Right renal pelvis (tissue), 4 donors: ENCODE measurements at regions not wholly inside any gene's neighbourhood (a gene's known extent, or its start where the extent isn't known, plus 50 kb on each side); places are given as distances from the start of the nearest gene placed in this dataset.

Source experiments
- DNase-seq, 4 donors: peaks; one replicate each; pipeline ENCODE4 v3.0.0-alpha.2; 2013; ENCODE audit warnings: low read depth in 4 of 4, low spot score in 3 of 4, missing footprints in 1 of 4

GRCh38 chr1:218525451-218526197 lies 180.5 kb downstream of the TGFB2 start:
- no peak for DNase-seq

DNA sequence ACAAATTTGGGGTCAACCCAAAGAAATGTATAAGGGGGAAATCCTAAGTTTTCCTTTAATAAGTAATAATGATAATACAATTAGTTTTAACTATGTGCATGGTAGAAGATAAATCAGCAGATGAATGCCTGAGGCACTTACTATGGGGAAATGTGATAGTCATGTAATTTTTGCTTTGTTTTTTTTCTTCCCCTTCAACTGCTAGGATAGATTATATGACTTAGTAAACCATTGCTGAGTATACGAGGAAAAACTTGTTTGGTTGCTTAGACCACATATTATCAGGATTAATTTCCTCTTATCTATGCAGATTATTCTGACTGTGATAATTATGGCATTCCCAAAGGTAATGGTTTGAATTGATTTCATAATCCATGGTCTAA lies 181.1 kb downstream of the TGFB2 start:
- no peak for DNase-seq

DNA sequence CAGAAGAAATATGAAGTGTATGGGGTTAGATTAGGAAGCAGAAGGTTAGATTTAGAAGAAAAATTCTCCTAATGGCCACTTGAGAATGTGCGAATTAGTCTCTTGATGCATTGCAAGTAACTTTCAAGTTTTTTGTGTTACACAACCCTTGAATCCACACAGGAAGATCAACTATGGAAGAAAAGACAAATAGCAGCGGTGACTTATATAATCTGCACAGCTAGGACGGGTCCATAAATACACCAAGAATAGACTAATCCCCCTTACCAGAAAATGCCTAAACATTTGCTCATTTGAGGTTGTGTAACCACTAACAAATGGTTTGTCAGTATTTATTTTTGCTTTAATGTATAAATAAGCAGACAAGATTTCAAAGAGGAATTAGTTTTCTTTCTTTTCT lies 182.6 kb downstream of the TGFB2 start:
- DNase-seq = no peak

DNA sequence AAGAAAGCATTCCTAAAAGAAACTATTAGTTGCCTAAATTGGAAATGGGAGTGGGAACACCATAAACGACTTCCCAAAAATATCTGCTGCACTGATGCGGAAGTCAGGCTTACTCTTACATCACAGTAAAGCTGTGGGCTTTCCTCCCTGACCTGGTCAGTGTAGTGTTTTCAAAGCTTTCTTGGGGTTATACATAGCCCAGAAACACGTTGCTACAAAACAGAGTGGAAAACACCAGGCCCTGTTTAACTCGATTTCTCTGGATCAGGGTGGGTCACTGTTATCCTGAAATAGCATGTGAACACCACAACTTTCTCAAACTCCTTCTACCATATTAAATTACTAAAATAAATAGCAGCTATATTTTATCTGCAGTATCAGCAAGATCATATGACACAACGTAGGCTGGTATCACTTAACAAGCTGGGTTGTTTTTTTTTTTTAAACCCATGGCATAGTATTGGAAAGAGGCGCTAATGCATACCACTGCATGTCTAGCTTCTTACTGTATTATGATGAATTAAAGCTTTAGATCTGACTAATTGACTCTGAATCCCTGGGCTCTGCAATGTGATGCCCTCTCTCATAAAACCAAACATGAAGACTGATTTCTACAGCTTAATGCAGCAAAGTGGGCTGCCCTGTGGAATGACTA lies 184.6 kb downstream of the TGFB2 start:
- DNase-seq = no peak

- DNase-seq = no peak
Measured at GRCh38 chr1:218531936-218532335, 186.8 kb downstream of the TGFB2 start.

DNA sequence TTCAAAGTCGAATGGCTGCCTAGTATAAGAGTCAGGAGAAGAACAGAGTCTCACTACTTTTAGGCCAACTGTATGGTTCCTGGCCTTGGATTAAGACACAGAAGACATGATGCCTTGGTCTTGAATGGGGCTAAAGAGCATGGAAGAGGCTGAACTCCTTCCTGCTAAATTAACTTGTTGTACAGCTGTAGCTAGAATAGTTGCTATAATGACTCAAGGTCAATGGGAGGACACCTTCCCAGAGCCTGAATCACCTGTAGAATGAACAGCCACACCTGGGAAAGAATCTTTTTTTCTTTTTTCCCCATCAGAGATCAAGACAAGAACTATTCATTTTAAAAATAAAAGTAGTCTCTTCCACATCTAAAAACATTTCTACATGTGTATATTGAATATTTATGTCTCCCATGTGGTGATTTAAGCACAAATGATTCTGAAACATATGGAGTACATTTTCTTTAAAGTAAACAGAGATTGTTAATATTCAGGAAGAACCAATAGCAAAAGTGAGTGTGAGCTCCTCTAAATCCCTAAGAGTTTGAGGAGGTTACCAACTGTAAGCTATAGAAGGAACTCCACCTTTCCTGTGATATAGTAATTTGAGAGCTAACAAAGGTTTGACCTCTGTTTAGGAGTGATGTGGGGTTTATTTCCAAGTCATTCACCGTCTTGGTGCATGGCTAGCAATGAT lies 191.3 kb downstream of the TGFB2 start:
- DNase-seq = no peak

DNA sequence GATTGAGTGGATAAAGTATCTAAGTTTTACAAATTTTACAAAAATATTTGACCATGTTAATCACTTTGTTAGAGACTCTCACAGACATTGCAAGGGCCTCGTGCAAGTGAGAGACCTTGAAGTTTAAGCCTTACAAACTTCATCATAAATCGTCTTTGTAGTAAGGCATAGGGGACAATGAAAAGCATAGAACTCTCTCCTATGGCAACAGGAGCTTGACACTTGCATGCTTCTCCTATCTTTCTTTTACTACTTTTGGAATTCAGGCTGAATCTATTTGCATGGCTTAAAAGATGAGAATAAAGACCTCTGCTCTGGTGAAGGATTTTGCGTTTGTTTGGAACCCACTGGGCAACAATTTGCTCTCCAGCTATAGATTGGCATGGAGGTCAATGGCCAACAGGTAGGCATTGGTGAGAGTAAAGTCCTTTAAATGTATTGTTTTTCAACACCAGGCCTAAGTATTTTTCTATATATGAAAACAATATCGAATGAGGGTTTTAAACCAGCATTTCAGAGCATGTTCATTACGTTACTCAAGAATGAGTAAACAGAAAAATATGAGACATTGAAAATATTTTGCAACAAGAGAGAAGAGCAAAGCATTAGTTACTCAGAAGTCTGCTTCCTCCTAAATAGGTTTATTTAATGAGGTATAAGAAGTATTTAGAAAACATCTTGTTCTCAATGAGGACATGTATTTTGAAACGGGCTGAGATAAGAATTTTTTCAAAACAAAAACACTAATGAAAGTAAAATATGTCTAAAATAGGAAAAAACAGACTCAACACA lies 192.2 kb downstream of the TGFB2 start:
- DNase-seq = no peak

DNA sequence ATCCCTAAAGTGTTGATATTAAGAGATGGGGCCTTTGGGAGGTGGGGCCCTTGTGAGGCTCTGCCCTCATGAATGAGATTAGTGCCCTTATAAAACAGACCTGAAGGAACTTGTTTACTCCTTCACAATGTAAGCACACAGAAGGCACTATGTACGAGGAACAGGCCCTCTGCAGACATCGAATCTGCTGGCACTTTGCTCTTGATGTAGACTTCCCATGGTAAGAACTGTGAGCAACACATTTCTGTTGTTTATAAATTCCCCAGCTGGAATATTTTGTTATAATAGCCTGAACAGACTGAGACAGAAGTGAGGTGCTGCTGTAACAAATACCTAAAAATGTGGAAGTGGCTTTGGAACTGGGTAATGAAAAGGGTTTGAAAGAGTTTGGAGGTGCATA lies 193.2 kb downstream of the TGFB2 start:
- DNase-seq = no peak

DNA sequence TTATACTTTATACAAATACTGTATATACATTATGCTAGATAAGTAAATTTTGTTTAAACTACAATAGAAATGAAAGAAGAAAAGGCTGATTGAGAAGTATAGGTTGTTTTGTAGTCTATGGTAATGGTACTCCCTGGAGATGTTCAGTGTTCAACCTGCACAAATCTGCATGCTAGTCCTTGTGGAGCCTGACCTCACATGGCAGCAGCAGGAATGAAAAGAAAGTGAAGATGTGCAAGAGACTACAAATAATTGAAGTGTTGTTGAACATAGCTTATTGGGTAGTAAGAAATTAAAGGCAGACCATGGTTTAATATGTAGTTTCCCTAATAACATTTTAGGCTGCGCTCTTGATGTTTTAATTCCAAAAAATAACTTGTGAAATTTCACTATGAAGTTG lies 201.2 kb downstream of the TGFB2 start:
- no peak for DNase-seq

GRCh38 chr1:218547957-218548730 lies 203.0 kb downstream of the TGFB2 start:
- no peak for DNase-seq

DNA sequence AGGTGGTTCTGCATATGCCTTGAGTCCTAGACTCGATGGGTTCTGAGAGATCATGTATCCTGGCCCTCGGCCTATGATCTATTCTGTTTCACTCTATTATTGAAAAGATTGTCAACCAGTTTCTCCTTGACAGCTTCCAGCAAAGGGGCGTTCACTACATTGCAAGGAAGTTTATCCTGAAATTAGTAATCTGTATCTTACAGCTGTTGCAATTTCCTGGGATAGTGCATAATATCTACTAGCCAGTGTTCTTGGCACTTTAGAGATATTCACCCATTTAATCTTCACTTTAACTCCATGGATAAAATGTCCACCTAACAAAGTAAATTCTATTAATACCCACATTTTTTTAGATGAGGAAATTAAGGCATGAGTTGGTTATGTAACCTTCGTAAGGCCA lies 203.6 kb downstream of the TGFB2 start:
- DNase-seq = no peak

DNA sequence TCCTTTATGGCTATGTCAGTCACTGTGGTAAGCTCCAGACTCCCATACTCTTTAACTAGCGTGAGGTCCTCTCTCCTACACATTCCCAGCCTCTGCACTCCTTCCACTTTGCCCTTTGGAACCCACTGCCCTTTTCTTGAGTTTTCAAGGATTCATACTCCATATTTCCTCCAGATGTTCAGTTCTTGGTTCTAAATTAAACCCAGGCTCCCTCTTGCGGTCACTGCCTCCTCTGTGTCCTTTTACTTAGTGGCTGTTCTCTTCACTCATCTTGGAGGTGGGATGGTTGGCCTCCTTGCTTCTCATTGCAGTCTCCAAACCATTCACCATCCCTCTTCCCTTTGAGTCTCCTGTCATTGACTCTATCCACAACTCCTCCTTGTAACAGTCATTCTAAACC lies 208.1 kb downstream of the TGFB2 start:
- no peak for DNase-seq

DNA sequence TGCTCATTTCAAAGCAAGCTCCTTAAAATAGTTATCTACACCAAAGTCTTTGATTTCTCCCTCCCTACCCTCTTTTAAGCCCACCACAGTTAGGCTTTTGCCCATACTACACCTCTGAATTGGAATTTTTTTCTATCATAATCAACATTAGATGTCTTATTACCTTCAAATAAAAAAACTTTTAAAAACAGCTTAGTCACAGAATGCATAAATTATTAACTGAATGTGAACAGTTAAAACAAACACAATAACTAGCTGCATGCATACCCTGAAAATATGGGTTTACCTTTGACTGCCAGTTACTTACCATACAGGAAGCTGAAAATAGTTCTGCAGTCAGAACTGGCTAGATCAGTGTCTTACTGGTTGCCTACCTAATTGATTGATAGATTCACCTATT lies 210.9 kb downstream of the TGFB2 start:
- no peak for DNase-seq

- peak; percentile 12 to 30 (median 26) for DNase-seq
Measured at GRCh38 chr1:218557731-218558130, 212.6 kb downstream of the TGFB2 start.

DNA sequence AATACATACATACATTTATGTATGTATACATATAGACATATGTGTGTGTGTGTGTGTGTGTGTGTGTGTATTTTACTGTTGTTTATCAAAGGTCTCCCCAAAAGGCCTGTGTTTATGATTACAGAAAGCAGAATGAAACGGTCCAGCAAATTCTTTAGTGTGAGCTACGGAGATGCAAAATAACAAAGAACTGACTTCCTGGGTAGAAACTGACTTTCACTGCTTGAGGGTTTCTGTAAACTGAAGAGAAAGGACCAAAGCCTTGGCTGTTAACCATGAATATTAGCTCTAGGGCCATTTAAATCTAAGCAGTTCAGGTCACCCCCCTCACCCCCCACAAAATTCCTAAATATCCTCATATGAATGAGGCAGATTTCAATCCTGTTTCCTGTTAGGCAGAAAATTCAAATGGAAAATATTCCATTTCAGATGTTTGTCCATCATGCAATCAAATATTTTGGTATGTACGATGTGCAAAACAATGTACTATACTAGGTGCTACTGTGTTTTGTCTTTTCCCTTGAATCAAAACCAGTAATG lies 213.2 kb downstream of the TGFB2 start:
- DNase-seq = no peak

DNA sequence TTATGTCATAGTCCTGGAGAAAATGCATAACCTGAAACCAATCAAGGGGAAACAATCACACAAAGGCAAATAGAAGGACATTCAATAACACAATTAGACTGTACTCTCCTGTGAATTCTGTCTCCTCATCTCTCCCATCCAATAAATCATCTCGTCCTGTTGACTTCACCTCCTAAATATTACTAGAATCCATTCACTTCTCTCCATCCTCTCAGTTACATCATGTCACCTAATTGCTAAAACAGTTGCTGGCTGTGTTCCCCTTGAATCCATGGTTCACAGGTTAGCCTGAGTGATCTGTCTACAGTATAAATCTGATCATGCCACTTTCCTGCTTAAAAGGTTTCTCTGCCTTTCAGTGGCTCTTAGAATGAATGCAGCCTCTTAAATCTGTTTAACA lies 220.2 kb downstream of the TGFB2 start:
- no peak for DNase-seq

DNA sequence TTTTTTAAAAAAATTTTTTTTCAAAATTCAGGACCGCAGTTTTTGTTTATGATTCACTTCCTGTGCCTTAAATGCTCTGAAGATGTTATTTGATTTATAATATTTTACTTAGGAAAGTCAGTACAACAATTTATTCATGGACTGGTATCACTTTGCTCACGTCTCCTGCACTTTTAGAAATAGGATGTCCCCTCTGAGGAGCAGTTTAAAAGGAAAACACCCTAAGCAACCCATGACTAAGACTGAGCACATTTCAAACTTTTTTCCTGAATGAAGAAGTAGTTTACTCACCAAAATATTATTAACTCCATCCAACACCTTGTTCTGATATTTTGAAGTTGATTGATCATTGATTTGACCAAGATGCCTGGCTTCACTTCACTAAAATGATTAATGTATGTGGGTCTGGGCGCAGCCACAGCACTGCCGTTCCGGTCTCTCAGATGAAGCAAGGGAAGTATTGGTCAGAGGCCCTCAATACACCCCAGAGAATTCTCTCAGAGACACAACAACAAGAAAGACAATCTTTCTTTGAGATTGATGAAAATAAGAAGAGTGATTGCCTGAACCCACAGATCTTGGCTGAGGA lies 223.9 kb downstream of the TGFB2 start:
- DNase-seq = no peak

DNA sequence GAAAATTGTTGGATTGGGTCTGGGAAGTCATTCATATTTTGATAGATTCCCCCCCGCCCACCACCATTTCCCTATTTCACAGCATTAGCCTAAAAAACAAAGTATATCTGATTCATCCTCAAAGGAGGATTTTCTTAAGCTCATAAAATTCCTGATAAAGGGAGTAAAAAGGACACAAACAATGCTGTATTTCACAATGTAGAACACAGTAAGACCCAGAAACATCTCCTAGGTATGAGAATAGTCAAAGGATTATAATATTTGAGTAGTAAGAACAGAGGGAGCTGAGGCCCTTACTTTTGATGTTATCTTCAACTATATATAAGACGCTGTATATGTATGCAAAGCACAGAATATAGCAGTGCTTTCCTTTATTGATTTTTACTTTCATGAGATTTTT lies 225.3 kb downstream of the TGFB2 start:
- no peak for DNase-seq

- no peak for DNase-seq
Measured at GRCh38 chr1:218571491-218571890, 226.4 kb downstream of the TGFB2 start.

GRCh38 chr1:218572050-218572449 lies 226.9 kb downstream of the TGFB2 start:
- no peak for DNase-seq
